NCI-H2081 treated with DMSO at 0.1 percent for 48 hours (cell line): ENCODE measurements at regions not wholly inside any gene's neighbourhood (a gene's known extent, or its start where the extent isn't known, plus 50 kb on each side); places are given as distances from the start of the nearest gene placed in this dataset.
"Not testable (repeated sequence)": the region's sequence is repeated elsewhere in the genome, so short reads cannot be mapped to it uniquely, and the experiment has no call there.

Experiments
- DNase-seq: peaks from one replicate; lab custom pipeline; 2025; lab: John Stamatoyannopoulos, UW

DNA sequence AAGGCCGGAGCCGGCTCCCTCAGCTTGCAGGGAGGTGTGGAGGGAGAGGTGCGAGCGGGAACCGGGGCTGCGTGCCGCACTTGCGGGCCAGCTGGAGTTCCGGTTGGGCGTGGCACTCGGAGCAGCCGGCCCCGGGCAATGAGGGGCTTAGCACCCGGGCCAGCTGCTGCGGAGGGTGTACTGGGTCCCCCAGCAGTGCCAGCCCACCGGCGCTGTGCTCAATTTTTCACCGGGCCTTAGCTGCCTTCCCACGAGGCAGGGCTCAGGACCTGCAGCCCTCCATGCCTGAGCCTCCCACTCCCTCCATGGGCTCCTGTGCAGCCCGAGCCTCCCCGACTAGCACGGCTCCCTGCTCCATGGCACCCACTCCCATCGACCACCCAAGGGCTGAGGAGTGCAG is 62.2 kb upstream of the ANKRD55 start:
- DNase-seq: not testable (repeated sequence)

DNA sequence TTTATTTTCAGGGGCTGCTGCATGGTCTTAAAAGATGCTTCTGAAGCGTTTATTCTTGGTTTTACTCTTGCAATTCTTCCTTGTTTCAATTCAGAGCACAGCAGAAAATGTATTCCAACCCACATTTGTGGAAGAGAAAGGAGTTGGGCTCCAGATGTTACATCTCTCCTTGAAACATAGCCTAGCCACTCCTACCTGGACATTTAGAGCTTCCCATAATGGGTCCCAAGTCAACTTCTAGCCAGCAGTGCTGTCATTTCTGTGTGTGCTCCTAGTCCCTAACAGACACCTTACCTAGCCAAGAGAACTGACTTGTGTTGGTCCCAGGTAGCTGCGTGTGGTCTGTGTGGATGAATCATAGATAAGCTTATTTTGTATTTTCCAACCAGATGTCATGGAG is 61.2 kb upstream of the ANKRD55 start:
- DNase-seq: no peak

DNA sequence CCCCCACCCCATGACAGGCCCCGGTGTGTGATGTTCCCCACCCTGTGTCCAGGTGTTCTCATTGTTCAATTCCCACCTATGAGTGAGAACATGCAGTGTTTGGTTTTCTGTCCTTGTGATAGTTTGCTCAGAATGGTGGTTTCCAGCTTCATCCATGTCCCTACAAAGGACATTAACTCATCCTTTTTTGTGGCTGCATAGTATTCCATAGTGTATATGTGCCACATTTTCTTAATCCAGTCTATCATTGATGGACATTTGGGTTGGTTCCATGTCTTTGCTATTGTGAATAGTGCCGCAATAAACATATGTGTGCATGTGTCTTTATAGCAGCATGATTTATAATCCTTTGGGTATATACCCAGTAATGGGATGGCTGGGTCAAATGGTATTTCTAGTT is 59.7 kb upstream of the ANKRD55 start:
- not testable (repeated sequence) for DNase-seq

DNA sequence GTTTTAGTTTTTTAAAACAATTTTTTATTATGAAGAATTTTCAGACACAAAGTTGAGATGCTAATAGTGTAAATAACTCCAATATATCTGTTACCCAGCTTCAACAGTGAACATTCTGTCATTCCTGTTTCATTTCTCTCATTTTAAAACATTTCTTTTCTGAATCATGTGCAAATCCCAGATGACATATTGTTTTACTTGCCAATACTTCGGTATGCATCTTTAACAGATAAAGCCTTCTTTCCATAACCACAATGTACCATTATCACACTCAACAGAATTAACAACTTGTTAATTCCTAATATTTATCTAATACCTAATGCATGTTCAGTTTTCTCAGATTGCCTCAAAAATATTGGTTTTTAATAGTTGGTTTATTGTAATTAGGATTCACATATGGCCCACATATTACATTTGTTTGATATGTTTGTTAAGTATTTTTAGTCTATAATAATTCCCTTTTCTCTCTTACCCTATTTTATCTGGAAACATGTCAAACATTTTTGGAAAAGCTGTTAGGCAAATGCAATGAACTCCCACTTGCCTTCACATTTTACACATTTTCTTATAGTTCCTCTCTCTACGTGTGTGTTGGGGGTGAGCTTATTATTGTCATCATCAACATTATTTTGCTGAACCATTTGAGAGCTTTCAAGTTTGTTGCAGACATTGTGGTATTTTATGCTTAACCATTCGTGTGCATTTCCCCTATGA is 58.7 kb upstream of the ANKRD55 start:
- DNase-seq: no peak

DNA sequence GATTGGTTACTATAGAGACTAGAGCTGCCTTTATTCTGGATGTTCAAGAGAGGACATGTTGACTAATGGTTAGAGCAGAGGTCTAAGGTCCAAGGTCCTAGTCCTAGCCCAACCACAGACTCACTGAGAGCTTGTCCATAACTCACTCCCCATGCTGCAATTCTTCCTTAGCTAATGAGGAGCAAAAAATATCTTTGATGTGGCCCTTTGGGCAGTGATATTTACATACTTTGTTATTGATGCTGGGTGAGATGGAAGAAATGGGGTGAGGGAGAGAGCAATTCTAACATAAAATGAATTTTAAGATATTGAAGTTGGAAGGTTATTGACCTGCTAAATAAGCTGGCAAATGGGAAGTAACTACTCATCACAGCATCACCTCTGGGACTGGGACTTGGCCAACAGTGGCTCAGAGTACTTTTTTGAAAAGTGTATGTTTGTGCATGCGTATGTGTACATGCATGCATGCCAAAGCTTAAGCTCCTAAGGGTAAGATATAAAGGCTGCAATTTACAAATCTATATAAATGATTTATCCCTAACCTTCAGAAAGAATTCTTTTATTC is 58.0 kb upstream of the ANKRD55 start:
- no peak for DNase-seq

DNA sequence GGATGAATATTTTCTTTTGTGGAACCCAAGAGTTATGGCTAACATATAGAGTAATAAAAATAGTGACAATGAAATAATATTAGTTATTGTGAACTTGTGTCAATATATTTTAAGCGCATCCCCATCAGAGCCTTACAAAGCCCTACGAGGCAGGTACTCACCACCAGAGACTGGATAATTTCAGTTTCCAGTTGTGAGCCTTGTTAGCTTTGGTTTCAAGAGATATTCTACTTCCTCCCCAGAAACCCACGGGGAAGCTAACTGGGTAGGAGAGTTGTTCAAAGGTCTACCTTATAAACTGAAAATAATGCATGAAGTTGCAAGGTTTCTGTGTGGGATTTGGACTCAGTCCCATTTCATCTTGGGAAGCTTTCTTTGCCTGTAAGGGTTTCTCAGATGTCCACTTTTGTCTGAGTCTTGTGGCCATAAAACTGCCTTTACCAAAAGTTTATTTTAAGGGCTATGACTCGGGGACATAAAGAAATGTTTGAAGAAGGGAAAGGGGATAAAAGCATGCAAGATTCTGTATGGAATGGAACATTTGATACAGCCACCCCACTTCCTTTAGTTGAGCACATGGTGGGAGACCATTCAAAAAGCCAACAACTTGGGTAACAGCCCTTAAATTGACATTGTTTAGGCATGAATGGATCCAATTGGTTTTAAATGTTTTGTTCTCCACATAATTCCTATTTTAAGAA is 57.4 kb upstream of the ANKRD55 start:
- no peak for DNase-seq

DNA sequence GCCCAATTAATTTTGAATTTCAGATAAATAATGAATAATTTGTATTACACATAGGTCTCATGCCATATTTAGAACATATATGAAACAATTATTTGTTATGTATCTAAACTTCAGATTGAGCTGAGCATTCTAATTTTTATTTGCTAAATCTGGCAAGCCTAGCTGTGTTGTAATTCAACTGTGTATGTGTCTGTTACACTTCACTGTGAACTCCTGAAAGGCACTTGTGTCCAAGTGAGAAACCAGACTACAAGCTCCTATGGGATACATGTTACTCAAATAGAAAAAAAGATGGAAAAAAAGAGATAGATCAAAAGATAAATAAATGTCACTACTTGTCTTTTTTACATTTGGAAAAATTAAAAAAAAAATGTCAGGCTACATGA is 56.5 kb upstream of the ANKRD55 start:
- DNase-seq: no peak

DNA sequence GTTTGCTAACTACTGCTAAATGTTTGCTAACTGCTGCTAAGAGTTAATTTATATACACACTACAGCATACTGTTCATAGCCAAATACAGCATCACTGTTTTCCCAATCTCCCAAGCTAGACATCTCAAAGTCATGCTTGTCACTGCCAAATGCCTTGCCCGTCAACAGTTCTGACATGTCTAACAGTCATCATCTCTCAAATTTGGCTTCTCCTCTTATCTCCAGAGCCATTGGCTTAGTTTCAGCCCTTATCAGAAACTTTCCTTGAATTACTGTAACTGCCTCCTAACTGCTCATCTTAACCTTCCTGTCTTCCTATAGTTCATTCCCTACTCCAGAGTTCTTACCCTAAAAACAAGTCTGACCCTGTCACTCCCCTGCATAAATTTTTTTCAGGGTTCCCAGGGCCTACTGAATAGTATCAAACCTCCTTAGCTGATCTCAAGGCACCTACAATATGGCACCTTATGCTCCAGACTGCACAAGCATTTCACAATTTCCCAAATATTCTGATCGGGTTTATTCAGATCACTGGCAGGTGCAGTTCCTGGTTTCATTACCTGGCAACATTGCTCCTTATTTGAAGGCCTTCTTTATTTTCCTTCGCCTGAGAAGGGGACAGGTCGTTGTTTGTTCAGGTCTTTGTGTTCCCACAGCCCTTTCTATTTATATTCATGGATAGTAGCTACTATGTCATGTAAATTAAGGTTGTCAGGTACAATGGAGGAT is 55.9 kb upstream of the ANKRD55 start:
- no peak for DNase-seq

DNA sequence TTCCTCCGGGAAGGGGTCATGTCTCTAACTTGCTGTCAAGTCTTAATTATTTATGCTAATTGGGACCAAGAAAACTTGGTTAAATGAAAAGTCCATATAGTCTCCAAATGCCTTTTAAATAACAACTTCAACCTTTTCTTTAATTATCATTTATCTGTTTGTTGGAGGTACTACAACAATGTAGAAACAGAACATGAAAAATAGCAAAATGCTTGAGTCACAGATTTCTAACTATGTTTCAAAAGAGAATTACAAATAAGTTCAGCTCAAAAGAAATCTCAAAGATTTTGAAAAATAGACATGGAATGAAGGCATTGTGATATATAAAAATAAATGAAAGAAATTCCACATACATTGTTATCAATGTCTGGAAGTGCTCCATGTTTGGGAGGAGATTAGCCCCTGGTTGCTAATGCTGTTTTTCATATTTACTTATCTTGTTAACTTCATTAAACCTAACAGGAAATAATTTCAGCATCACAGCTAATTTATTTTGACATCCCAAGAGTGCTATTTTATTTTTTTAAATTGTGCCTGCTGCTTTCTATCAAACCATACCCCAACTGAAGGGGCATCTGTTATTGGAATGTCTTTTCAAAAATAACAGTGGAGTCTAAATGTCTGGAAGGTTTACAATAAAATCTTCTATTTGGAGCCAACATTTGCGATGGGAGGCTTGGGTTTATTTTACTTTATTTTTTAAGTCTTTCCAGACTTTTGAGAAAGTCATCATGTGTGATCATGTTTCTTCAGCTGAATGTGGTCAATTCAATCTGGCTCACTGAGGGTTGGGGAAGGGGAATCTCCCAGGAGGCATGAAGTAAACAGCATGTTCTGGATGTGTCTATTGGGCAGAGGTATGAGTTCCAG is 53.1 kb upstream of the ANKRD55 start:
- DNase-seq: no peak

DNA sequence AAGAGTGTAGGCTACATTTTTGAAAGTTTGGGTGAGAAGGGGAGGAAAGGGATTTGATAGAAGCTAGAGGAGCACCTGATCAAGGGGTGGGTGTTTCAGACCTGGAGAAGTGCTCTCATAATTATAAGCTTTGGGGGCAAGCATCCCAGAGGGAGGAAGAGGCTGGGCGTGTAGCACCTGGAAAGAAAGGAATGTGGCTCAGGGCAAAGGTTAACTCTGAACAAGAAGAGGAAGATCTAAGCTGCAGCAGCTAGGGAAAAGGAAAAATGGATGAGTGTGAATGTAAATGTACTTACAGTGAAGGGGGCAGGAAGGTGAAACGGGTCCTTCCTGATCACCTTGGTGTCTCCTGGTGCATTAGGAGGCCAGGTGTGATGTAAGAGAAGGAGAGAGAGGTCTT is 49.8 kb upstream of the ANKRD55 start:
- no peak for DNase-seq
